HG02973 (cell line): ENCODE measurements at regions not wholly inside any gene's neighbourhood (a gene's known extent, or its start where the extent isn't known, plus 50 kb on each side); places are given as distances from the start of the nearest gene placed in this dataset.
"Not testable (repeated sequence)": the region's sequence is repeated elsewhere in the genome, so short reads cannot be mapped to it uniquely, and the experiment has no call there.

ENCODE experiments used
- ATAC-seq: cut with Tn5 transposase; IDR thresholded peaks from one replicate; pipeline ENCODE4 v1.9.1; 2021; ENCODE audit warnings: moderate library complexity; ENCODE audit not compliant: unreplicated experiment

- ATAC-seq = no peak
These were observed 98.1 kb downstream of the NEDD1 start for GRCh38 chr12:97005174-97005573.

- ATAC-seq = no peak
These were observed 98.6 kb downstream of the NEDD1 start for GRCh38 chr12:97005646-97006045.

- no peak for ATAC-seq
These were observed 99.5 kb downstream of the NEDD1 start for GRCh38 chr12:97006585-97006984.

- ATAC-seq = peak; percentile 45
These were observed 109.1 kb downstream of the NEDD1 start for GRCh38 chr12:97016163-97016562.

GRCh38 chr12:97017213-97017612 lies 110.2 kb downstream of the NEDD1 start:
- no peak for ATAC-seq

GRCh38 chr12:97022536-97023230 lies 115.6 kb downstream of the NEDD1 start:
- no peak for ATAC-seq

- no peak for ATAC-seq
These were observed 117.3 kb downstream of the NEDD1 start for GRCh38 chr12:97024393-97024792.

- no peak for ATAC-seq
These were observed 119.8 kb downstream of the NEDD1 start for GRCh38 chr12:97026901-97027300.

- no peak for ATAC-seq
These were observed 120.4 kb downstream of the NEDD1 start for GRCh38 chr12:97027482-97027881.

GRCh38 chr12:97038131-97038530 lies 131.1 kb downstream of the NEDD1 start:
- ATAC-seq = no peak

GRCh38 chr12:97038834-97039233 lies 131.8 kb downstream of the NEDD1 start:
- ATAC-seq = no peak

GRCh38 chr12:97046901-97047300 lies 139.8 kb downstream of the NEDD1 start:
- ATAC-seq = no peak

GRCh38 chr12:97047361-97047760 lies 140.3 kb downstream of the NEDD1 start:
- ATAC-seq = no peak

- ATAC-seq = no peak
These were observed 141.5 kb downstream of the NEDD1 start for GRCh38 chr12:97048421-97049035.

GRCh38 chr12:97050509-97050908 lies 143.5 kb downstream of the NEDD1 start:
- no peak for ATAC-seq

- no peak for ATAC-seq
These were observed 144.3 kb downstream of the NEDD1 start for GRCh38 chr12:97051341-97051740.

- ATAC-seq = no peak
These were observed 154.1 kb downstream of the NEDD1 start for GRCh38 chr12:97061171-97061570.

GRCh38 chr12:97063292-97063935 lies 156.4 kb downstream of the NEDD1 start:
- no peak for ATAC-seq

GRCh38 chr12:97075161-97075933 lies 168.3 kb downstream of the NEDD1 start:
- no peak for ATAC-seq

- ATAC-seq = no peak
These were observed 169.0 kb downstream of the NEDD1 start for GRCh38 chr12:97075934-97076630.

- not testable (repeated sequence) for ATAC-seq
These were observed 169.9 kb downstream of the NEDD1 start for GRCh38 chr12:97076912-97077311.
